ENCODE measurements at regions not wholly inside any gene's neighbourhood (a gene's known extent, or its start where the extent isn't known, plus 50 kb on each side); places are given as distances from the start of the nearest gene placed in this dataset.

DNA sequence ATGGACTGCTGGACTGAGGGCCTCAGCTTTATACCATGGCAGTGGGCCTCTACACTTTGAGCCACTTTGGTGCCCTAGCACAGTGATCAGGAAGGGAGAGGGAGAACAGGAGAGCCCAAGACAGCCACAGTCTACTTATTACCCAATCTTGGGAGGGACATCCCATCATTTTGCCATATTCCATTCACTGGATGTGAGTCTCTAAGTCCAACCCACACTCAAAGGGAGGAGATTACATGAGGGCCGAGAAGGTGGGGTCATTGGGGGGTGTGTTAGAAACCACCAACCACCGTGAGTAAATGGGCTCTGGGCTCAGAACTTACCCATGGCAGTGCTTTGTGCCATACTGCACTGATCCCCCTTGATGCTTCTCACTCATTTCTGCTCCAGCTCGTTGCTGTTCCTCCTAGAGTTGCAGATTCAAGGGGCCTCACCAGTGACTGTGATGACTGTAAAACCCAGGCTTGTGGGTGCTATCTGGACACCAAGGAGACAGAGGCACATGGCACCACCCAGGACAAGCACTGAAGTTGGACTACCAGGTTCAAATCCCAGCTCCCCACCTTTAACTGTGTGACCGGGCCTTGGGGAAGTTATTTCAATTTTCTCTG lies 97.6 kb upstream of the RAB6C start:
- TF ChIP-seq, protein P1, sequence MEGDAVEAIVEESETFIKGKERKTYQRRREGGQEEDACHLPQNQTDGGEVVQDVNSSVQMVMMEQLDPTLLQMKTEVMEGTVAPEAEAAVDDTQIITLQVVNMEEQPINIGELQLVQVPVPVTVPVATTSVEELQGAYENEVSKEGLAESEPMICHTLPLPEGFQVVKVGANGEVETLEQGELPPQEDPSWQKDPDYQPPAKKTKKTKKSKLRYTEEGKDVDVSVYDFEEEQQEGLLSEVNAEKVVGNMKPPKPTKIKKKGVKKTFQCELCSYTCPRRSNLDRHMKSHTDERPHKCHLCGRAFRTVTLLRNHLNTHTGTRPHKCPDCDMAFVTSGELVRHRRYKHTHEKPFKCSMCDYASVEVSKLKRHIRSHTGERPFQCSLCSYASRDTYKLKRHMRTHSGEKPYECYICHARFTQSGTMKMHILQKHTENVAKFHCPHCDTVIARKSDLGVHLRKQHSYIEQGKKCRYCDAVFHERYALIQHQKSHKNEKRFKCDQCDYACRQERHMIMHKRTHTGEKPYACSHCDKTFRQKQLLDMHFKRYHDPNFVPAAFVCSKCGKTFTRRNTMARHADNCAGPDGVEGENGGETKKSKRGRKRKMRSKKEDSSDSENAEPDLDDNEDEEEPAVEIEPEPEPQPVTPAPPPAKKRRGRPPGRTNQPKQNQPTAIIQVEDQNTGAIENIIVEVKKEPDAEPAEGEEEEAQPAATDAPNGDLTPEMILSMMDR (IDR thresholded peaks at IDR 0.05; ENCODE audit: control insufficient read depth, insufficient read depth, low read depth, low read length, missing control alignments), result no peak
- H3K4me3 ChIP-seq (ENCODE audit: control insufficient read depth, low read depth, low read length), result no peak overlapping the region
- DNase-seq (ENCODE audit: low read depth), result no peak

DNA sequence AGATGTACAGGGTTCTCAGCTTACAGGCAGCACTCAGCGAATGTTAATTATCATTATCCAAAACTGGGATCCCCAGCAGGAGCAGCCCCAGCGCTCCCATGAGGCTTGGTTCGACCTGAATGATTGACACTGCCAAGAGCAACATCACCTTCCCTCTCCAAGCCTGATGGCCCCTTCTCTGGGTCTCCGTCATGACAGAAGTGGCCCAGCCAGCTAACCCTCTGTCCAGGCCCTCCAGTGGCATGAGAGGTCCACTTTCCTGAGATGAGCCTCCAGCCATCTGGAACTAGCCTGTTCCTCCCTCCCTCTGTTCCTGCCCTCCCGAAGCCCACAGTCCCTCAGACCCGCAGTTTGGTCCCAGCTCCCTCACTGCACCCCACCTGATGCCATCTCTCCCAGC lies 97.0 kb upstream of the RAB6C start:
- DNase-seq (ENCODE audit: low read depth), result no peak
- TF ChIP-seq, protein P1 (IDR thresholded peaks at IDR 0.05; ENCODE audit: control insufficient read depth, insufficient read depth, low read depth, low read length, missing control alignments), result no peak
- no peak overlapping the region for H3K4me3 ChIP-seq (ENCODE audit: control insufficient read depth, low read depth, low read length)

DNA sequence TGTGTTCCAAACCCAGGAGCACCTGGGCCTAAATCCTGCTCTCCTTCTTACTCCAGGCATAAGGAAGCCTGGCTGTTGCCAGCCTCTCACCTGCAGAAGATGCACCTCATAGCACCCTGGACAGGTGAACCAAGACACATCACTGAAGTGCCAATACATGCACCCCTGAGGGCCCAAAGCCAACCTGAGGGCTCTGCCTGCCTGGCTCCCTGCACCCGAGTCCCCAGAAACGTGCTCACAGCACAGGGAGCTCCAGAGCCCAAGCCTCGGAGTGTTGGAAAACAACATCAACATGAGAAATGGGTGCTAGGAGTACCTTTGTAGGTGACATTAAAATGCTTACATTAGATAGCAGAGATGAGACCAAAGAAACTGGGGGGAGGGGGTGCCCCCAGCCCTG lies 96.3 kb upstream of the RAB6C start:
- no peak overlapping the region for H3K4me3 ChIP-seq (ENCODE audit: control insufficient read depth, low read depth, low read length)
- TF ChIP-seq, protein P1 (IDR thresholded peaks at IDR 0.05; ENCODE audit: control insufficient read depth, insufficient read depth, low read depth, low read length, missing control alignments), result no peak
- DNase-seq (ENCODE audit: low read depth), result no peak

DNA sequence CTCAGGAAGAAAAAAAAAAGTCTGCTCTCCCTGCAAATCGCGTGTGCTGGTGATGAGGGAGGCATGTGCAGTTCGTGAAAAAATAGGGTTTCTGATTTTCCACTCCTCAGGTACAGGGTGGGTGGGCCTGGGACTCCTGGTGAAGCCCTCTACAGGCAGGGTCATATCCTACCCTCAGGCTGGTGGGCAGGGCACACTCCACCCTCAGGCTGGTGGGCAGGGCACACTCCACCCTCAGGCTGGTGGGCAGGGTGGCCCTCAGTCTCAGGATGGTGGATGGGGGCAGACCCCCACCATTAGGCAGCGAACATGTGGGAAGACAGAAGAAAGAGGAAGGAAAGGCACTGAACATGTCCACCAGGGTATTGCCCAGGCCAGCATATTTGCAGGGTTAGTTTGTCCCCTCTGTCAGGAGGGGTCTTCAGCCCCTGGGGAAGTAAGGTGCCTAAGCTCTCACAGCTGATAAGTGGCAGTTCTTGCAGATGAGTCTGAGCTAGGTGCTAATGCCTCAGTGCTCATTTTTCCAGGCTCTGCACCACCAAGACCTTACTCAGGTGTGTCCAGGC lies 95.2 kb upstream of the RAB6C start:
- no peak for DNase-seq (ENCODE audit: low read depth)
- H3K4me3 ChIP-seq (ENCODE audit: control insufficient read depth, low read depth, low read length), result no peak overlapping the region
- TF ChIP-seq, protein P1 (IDR thresholded peaks at IDR 0.05; ENCODE audit: control insufficient read depth, insufficient read depth, low read depth, low read length, missing control alignments), result no peak

DNA sequence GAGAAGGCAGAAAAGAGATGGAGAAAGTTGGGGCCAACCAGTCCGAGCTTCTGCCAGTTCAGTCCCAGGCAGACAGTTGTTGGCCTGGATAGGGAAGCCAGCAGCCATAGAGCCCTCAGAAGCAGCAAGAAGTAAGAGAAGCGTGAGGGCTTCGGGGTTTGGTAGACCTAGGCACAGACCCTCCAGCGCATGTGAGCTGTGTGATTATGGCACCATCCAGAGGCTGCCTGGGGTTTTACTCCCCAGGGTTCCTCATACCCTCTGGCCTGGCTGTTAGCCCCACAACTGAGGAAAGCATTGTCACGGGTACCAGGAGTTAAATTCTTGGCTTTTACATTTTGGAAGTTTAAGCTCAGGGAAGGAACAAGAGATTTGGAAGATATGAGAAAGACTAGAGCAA lies 93.7 kb upstream of the RAB6C start:
- TF ChIP-seq, protein P1 (IDR thresholded peaks at IDR 0.05; ENCODE audit: control insufficient read depth, insufficient read depth, low read depth, low read length, missing control alignments), result no peak
- H3K4me3 ChIP-seq (ENCODE audit: control insufficient read depth, low read depth, low read length), result no peak overlapping the region
- DNase-seq (ENCODE audit: low read depth), result no peak

DNA sequence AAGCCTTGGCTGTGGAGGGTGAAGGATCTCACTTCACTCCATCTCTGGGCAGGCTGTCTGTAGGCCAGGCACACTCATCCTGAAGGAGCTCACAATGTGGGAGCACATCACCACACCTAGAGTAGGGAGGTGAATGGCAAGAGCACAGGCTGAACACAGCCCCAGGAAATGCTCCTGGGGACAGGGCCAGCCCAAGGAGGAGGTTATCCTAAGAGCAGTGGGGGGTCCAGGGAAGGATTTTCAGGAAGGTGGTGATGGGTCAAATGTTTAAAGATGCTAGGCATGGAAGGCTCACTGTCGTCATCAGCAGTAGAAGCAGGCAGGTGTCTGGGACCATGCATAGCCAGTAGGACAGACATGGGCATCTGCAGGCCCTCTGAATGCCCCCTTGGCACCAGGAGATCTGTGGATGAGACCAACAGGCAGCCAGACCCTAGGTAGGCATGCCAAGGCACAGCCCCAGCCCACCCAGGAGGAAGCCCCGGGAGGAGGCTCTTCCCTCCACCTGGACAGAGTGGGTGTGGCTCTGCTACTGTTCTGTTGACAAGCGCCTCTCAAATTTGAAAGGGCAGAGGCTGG lies 91.7 kb upstream of the RAB6C start:
- TF ChIP-seq, protein P1 (IDR thresholded peaks at IDR 0.05; ENCODE audit: control insufficient read depth, insufficient read depth, low read depth, low read length, missing control alignments), result no peak
- DNase-seq (ENCODE audit: low read depth), result no peak
- no peak overlapping the region for H3K4me3 ChIP-seq (ENCODE audit: control insufficient read depth, low read depth, low read length)
